Muscle layer of colon (tissue), 2 donors: ENCODE measurements at regions not wholly inside any gene's neighbourhood (a gene's known extent, or its start where the extent isn't known, plus 50 kb on each side); places are given as distances from the start of the nearest gene placed in this dataset.

Experiments used
- H3K27ac ChIP-seq: one replicate; pipeline ENCODE4 v1.7.0; 2013; ENCODE audit warnings: low read depth, mild to moderate bottlenecking, low read length, moderate library complexity
- H3K27me3 ChIP-seq, 2 donors: one replicate each; pipeline ENCODE4 v1.7.0; 2013; ENCODE audit warnings: low read length in 2 of 2, mild to moderate bottlenecking in 2 of 2; ENCODE audit not compliant: insufficient read depth in 2 of 2, control insufficient read depth in 1 of 2
- H3K36me3 ChIP-seq: one replicate; pipeline ENCODE4 v1.7.0; 2013; ENCODE audit warnings: mild to moderate bottlenecking, low read length; ENCODE audit not compliant: insufficient read depth
- H3K4me1 ChIP-seq: one replicate; pipeline ENCODE4 v1.7.0; 2013; ENCODE audit warnings: mild to moderate bottlenecking, low read length; ENCODE audit not compliant: insufficient read depth
- H3K4me3 ChIP-seq, 2 donors: one replicate each; pipeline ENCODE4 v1.7.0; 2013; ENCODE audit warnings: low read length in 2 of 2, low read depth in 1 of 2, mild to moderate bottlenecking in 1 of 2, moderate library complexity in 1 of 2
- H3K9ac ChIP-seq: one replicate; pipeline ENCODE4 v1.7.0; 2013; ENCODE audit warnings: low read length
- H3K9me3 ChIP-seq: one replicate; pipeline ENCODE4 v1.7.0; 2013; ENCODE audit warnings: mild to moderate bottlenecking, low read length
- donor health status: abdominal sarcoma.
- donor health status: Adenocarcinoma of cecum.

DNA sequence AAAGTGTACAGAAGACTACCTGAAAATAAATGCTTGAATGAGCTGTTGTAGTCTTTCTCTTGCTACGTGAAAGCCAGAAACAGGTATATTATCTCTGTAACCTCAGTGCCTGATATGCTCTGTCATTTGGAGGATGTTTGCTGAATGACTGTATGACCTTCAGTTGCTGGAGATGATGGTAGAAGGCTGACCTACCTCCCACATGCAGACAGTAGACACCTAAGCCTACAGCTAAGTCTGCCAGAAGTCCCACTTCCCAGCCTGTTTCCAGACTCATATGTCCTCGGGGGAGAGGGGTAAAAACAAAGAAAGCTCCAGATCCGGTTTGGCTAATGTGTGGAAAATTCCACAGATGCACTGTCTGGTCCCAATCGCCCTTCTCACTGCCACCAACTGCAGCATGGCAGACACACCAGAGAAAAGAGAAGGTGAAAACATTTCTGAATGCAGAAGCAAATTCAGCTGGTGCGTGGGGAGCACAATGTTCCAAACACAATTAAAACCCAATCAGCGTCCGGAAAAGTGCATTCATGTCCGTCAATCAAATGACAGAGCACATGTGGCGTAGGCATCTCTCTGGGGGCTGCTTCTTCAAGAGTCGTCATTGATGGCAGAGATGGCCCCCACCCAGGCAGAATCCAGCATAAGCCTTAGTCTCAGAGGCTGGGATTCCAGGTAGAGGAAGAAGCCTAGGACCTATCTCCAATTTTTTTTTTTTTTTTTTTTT lies 76.3 kb upstream of the TBX3 start:
- Histone ChIP-seq H3K27me3 (no peaks in the 10 kb centered on the region), H3K27ac (no peak overlapping the region), H3K9me3 (no peaks in the 10 kb centered on the region), H3K4me3 (no peak overlapping the region), H3K36me3 (no peaks in the 10 kb centered on the region), H3K4me1 (no peaks in the 10 kb centered on the region), H3K9ac (no peak overlapping the region)

DNA sequence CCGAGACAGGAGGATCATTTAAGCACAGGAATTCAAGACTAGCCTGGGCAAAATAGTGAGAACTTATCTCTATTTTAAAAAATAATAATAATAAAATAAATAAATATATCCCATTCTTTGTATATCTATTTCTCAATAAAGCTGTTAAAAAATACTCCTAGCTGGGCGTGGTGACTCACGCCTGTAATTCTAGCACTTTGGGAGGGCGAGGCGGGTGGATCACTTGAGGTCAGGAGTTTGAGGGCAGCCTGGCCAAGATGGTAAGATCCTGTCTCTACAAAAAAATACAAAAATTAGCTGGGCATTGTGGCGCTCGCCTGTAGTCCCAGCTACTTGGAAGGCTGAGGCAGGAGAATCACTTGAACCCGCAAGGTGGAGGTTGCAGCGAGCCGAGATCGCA lies 75.7 kb upstream of the TBX3 start:
- H3K27ac ChIP-seq = no peak overlapping the region
- H3K4me1 ChIP-seq = no peaks in the 10 kb centered on the region
- H3K27me3 ChIP-seq = no peaks in the 10 kb centered on the region
- H3K4me3 ChIP-seq = no peak overlapping the region
- H3K9me3 ChIP-seq = no peaks in the 10 kb centered on the region
- no peak overlapping the region for H3K9ac ChIP-seq
- no peaks in the 10 kb centered on the region for H3K36me3 ChIP-seq

DNA sequence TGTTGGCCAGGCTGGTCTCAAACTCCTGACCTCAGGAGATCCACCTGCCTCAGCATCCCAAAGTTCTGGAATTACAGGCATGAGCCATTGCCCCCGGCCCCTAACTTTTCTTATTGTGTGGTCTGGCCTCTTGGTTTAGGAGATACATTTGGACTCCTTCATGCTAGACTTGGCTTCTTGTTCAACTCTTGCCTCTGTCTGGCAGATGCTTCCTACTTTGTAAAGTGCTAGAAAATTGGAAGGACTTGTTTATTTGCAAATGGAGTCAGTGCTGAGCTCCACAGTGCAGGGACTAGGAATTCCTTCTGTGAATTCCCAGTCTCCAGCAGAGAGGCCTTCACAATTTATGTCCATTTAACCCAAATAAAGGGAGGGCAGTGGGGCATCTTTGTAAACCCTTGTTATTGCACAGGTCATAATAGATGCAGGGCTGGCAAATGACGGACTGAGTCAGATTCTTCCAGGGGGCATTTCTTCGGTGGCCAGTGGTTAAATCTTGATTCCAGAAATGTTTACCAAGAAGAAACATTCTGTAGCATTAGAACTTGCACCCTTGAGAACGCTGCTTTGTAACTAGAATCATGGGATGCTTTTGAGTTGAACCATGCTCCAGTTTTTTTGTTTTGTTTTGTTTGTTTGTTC lies 73.8 kb upstream of the TBX3 start:
- H3K9ac ChIP-seq = no peak overlapping the region
- no peaks in the 10 kb centered on the region for H3K4me1 ChIP-seq
- H3K36me3 ChIP-seq = no peaks in the 10 kb centered on the region
- no peaks in the 10 kb centered on the region for H3K9me3 ChIP-seq
- H3K4me3 ChIP-seq = no peak overlapping the region
- H3K27me3 ChIP-seq = no peaks in the 10 kb centered on the region
- H3K27ac ChIP-seq = no peak overlapping the region

DNA sequence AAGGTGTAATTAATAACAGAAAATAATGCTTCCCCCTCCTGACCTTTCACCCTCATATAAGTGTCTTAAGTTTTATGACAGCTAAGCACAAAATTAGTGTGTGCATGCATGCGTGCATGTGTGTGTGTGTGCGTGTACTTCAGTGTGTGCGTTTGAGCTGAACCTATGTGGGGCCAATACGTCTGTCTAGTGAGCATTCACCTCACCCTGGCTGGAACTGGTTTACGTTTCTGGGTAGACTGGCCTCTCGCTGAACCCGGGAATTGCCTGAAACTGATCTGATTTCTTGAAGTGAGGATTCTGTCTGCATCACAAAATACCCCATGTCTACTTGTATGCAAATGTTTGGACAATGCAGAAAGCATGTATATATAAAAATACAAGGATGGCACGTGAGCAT lies 68.2 kb upstream of the TBX3 start:
- Histone ChIP-seq H3K4me3 (no peak overlapping the region), H3K27ac (no peak overlapping the region), H3K9ac (no peak overlapping the region), H3K36me3 (no peaks in the 10 kb centered on the region), H3K27me3 (no peaks in the 10 kb centered on the region), H3K9me3 (no peaks in the 10 kb centered on the region), H3K4me1 (peaks cover 16% of the 10 kb centered on the region)

DNA sequence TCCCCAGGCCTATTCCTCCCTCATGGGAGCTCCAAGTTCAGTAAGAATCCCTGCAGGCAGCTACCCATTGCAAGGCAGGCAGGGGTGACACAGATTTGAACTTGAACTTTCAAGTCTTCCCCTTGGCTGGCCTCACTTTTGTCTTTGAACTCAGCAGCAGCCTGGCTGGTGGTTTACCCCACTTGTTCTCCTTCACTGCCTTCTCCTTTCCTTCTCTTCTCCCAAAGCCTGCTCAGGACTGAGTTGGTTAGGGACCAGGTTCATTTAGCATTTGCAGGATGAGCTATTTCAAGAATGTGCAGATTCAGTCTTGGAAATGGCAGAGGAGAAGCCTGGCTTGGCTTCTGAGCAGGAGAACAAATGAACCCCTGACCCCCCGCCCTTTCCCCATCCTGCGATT lies 67.7 kb upstream of the TBX3 start:
- H3K36me3 ChIP-seq = no peaks in the 10 kb centered on the region
- H3K27me3 ChIP-seq = no peaks in the 10 kb centered on the region
- no peak overlapping the region for H3K9ac ChIP-seq
- H3K4me3 ChIP-seq = no peak overlapping the region
- H3K9me3 ChIP-seq = no peaks in the 10 kb centered on the region
- H3K4me1 ChIP-seq = peaks cover 16% of the 10 kb centered on the region
- no peak overlapping the region for H3K27ac ChIP-seq

DNA sequence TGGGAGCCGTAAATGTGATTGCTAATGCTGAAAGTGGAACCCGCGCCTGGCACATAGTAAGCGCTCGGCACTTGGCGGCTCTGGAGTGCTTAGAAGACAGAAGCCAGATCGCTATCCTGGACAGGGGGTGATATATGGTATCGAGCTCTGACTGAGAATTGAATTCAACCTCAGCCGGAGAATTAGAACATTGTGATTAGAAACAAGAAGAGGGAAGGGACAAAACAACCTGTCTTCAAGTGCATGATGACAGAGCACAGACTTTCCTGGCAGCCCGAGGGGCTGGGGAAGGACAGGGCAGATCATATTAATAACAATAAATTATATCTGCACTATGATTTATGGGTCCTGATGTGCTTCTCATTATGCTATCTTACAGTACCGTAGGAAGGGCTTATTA lies 66.9 kb upstream of the TBX3 start:
- no peak overlapping the region for H3K4me3 ChIP-seq
- no peaks in the 10 kb centered on the region for H3K9me3 ChIP-seq
- no peaks in the 10 kb centered on the region for H3K36me3 ChIP-seq
- peaks cover 16% of the 10 kb centered on the region for H3K4me1 ChIP-seq
- no peaks in the 10 kb centered on the region for H3K27me3 ChIP-seq
- H3K9ac ChIP-seq = no peak overlapping the region
- H3K27ac ChIP-seq = no peak overlapping the region

DNA sequence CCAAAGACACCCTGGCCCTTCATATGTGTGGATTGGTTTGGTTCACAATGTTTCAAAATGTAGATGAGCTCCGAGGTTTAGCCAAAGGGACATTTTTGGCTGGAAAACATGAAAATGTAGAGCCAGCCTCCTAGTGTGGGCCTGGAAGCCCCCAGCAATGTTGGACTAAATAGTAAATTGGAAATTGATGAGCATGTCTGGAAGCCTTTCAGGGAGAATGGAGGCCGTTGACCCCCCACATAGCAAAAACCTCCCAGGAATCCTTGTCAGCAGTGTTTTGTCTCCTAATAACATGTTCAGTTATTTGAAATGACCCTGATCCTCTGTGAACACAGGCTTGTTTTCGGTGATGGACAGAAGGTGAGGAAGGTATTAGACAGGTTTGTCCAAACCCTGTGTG lies 65.1 kb upstream of the TBX3 start:
- Histone ChIP-seq H3K27ac (no peak overlapping the region), H3K27me3 (no peaks in the 10 kb centered on the region), H3K9me3 (no peaks in the 10 kb centered on the region), H3K4me3 (no peak overlapping the region), H3K9ac (no peak overlapping the region), H3K36me3 (no peaks in the 10 kb centered on the region), H3K4me1 (peaks cover 21% of the 10 kb centered on the region)

DNA sequence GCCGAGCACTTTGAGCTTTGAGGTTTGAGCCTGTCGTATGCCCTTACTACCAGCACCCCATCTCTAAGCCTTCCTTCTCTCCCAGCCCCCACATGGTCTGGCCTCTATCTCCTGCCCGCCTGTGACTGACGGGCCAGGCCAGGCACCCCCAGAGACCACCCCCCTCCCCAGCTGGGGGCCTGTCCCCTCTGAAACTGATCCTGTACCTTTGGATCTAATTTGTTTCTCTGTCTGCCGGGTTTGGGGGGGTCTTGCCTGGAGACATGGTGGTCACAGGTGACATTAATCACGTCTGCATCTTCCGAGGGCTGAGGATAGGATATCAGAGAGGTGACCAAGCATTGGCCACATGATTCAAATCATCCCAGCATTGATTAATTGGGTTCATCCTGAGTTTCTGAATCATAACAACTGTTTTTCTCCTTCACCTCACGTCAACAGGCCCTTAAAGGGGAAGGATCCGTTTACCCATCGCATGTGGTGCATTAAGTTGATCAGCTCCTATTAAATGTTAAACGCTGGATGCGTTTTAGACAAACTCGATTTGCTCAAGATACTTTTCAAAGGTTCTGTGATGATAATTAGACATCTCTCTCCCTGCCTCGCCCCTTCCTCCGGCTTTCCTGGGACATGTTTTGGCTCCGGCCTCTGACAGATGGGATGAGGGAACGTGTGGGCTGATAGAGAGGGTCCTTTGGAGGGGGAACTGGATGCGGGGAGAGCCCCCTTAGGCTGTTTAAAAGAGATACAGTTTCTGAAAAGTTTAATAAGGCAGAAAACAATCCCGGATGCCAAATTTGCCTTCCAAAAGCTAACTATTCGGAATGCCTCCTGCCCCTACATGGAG lies 63.3 kb upstream of the TBX3 start:
- Histone ChIP-seq H3K4me3 (no peak overlapping the region), H3K4me1 (peaks cover 22% of the 10 kb centered on the region), H3K27ac (no peak overlapping the region), H3K9ac (no peak overlapping the region), H3K36me3 (no peaks in the 10 kb centered on the region), H3K27me3 (no peaks in the 10 kb centered on the region), H3K9me3 (no peaks in the 10 kb centered on the region)

DNA sequence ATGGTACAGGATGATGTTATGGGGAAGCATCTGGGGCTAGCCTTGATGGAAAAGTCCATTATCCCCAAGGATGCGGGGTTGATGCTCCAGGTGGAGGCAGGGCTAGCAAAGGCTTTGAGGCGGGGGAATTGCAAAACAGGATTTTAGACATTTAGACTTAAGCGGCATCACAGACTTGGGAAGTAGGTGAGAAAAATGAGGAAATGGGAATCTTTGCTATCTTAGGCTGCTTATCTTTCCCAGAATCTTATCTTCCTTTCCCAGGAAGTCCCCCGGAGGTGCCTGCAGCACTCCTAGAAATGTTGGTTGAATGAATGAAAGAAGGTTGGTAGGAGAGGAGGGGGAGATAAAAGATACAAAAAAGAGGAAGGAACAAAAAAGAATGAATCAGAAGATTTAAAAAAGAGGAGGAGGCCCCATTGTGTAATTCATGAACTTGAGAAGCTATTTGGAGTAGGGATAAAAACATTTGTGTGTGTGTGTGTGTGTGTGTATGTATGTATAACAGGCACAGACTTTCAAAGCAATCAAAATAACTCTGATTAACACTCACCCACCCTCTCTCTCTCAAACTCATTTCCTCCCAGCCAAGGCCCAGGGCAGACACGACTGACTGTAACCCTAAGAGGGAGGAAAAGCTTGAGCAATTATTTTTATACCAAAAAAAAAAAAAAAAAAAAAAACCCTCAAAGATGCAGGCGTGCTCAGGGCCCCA lies 62.5 kb upstream of the TBX3 start:
- Histone ChIP-seq H3K9me3 (no peaks in the 10 kb centered on the region), H3K9ac (no peak overlapping the region), H3K27ac (no peak overlapping the region), H3K4me3 (no peak overlapping the region), H3K36me3 (no peaks in the 10 kb centered on the region), H3K4me1 (peaks cover 18% of the 10 kb centered on the region), H3K27me3 (no peaks in the 10 kb centered on the region)

DNA sequence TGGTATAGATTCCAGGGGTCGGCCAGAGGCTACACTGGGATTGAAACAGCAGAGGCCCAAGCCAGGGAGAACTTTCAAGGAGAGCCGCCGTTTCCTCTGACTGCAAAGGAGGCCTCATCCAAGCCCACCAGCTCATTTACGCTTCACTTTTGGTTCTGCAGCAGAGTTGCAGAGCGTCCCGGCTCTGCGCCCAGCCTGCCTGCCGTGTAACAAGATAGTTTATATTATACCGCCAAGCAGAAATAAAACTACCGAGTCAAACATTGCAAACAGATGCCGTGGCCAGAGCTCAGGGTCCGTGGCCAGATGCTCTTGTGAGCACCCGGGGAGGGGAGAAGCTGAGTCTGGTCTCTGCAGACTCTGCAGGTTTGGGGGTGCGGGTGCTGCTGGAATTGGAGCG lies 60.7 kb upstream of the TBX3 start:
- Histone ChIP-seq H3K9ac (no peak overlapping the region), H3K4me3 (no peak overlapping the region), H3K27ac (no peak overlapping the region), H3K9me3 (no peaks in the 10 kb centered on the region), H3K36me3 (no peaks in the 10 kb centered on the region), H3K27me3 (no peaks in the 10 kb centered on the region), H3K4me1 (peaks cover 6% of the 10 kb centered on the region)

DNA sequence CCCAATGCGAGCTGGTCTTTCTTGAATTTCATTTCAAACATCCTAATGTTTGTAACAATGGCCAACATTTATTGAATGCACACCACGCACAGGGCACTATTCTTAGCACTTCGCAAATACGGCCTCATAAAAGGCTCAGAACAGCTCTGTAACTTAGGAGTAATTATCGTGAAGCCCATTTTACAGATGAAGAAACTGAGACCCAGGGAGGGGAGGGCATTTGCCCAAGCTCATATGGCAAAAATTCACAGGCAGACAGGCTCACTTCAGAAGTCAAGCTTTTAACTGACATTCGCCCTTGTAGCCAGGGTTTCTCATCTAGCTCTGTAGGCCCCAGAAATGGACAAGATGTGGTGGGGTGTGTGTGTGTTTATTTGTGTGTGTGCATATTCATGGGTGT lies 60.3 kb upstream of the TBX3 start:
- H3K9ac ChIP-seq = no peak overlapping the region
- no peaks in the 10 kb centered on the region for H3K9me3 ChIP-seq
- H3K27ac ChIP-seq = no peak overlapping the region
- H3K36me3 ChIP-seq = no peaks in the 10 kb centered on the region
- H3K27me3 ChIP-seq = no peaks in the 10 kb centered on the region
- H3K4me3 ChIP-seq = no peak overlapping the region
- H3K4me1 ChIP-seq = peaks cover 6% of the 10 kb centered on the region
